Globus pallidus (tissue), 1 donor: ENCODE measurements at regions not wholly inside any gene's neighbourhood (a gene's known extent, or its start where the extent isn't known, plus 50 kb on each side); places are given as distances from the start of the nearest gene placed in this dataset.
"Not testable (repeated sequence)": the region's sequence is repeated elsewhere in the genome, so short reads cannot be mapped to it uniquely, and the experiment has no call there.

Experiments used
- DNase-seq: peaks from one replicate; pipeline ENCODE4 v3.0.0-alpha.2; 2015; ENCODE audit warnings: low spot score

- peak; percentile 86 for DNase-seq
Measured at GRCh38 chr13:24995225-24995804, 100.6 kb upstream of the PABPC3 start.

DNA sequence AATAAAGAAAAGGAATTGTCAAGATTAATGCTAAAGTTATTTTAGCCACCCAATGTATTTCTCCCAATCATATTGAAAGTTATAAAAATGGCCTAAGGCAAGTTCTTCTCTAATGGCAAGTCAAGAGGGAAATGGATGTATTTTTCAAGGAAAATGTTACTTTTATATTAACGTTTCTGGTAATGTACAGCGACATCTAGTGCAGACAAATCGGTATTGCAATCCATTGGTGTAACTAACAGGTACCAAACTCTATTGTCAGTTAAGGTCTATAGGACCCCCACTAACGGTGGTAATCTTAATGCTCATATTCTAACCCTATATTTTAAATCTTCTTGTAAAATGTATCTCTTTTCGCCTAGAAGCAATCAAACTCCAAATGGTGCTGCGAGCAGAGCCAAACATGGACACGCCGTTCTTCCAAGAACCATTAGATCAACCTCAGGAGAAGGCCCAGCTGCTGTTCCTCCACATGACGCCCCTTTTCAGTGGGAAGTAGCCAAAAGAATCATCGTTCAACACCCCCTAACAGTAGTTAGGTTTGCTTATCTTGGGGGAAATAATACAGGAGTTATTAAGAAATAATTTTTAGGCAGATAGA lies 98.5 kb upstream of the PABPC3 start:
- DNase-seq: no peak

DNA sequence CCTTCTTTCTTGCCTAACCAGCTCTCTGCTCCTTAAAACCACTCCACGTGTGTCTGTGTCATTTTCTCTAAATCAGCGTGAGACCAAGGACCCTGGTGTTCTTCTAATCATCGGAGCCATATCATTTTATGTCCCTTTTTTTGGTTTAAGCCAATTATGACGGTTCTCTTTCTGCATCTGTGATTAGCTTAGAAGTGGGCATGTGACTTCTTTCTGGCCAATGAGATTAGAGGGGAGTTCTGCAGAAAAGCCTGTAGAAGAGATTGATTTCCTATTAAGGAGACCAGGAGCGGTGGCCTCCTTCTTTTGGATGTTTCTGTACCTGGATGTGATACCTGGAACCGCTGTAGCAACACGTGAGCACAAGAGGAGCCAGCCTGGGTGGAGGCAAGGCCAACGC lies 97.5 kb upstream of the PABPC3 start:
- no peak for DNase-seq

DNA sequence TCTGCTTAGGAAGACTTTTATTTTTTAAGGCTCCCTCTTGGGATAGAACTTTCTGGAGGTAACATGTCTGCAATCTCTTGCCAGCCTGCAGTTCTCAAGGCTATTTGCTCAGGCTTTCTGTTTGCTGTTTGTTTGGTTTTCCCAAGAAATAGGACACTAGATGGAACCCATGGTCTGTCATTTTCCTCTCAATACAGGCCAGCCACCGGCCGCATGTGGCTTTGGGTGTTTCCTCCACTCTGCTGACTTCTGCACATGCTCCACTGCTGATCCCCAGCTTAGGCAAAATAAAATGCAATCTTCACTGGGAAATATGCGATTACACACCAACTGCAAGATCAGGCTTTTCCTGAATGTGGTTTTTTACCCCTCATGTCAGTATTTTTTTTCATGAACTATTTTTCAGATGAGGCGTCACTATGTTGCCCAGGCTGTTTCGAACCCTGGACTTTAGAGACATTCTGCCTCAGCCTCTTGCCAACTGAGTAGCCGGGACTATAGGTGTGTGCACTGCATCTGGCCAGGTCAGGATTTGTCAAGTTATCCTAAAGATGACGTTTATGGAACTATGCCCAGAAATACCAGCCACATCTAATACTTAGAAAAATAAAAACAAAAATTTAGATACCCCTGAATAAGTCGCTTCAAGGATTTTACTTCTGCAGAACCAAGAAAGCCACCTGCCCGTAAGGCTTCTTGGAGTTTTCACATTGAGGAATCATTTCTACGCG lies 94.3 kb upstream of the PABPC3 start:
- no peak for DNase-seq

GRCh38 chr13:25002311-25002710 lies 93.6 kb upstream of the PABPC3 start:
- not testable (repeated sequence) for DNase-seq

DNA sequence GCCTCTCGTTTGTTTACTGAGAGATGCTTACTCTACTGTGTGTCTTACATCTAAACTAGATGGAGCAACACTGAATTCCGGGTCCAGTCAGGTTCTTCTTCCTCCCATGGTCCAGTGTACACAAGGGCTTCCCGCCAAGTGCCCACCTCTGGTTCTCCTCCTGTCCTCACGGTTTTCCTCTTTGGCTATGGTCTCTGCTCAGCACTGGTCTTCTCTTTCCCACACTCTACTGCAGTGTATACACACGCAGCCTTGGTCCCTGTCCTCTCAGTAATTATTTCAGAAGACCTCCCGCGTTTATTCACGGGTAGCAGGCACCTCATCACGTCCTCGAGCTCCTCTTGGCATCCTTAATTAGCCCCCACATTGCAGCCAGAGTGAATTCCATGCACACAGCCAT lies 91.4 kb upstream of the PABPC3 start:
- not testable (repeated sequence) for DNase-seq

GRCh38 chr13:25005050-25005497 lies 90.9 kb upstream of the PABPC3 start:
- peak; percentile 76 for DNase-seq

DNA sequence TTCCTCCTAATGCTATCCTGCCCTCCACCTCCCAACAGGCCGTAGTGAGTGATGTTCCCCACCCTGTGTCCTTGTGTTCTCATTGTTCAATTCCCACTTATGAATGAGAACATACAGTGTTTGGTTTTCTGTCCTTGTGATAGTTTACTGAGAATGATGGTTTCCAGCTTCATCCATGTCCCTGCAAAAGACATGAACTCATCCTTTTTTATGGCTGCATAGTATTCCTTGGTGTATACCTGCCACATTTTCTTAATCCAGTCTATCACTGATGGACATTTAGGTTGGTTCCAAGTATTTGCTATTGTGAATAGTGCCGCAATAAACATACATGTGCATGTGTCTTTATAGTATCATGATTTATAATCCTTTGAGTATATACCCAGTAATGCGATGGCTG lies 88.5 kb upstream of the PABPC3 start:
- DNase-seq: not testable (repeated sequence)

DNA sequence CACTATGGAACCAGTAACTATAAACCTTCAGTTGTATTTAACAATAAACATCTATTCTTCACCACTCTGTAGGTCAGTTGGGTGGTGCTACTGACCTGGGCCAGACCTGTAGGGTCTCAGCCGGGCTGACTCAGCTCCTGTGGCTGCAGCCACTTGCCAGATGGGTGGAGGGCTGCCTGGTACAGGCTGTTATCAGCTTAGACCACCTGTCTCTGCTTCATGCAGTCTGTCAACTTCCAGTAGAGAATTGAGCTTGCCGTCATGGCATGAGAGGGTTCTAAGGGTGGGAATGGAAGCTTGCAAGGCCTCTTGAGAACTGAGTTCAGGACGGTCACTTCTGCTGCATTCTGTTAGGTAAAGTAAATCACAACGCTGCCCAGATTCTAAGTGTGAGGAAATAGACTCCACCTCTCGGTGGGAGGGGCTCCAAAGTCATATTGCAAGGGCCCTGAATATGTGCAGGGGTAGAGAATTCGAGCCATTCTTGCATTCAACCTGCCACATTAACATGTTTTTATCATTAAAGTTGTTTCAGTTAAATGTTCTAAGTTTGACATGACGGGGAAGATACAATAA lies 81.5 kb upstream of the PABPC3 start:
- not testable (repeated sequence) for DNase-seq

DNA sequence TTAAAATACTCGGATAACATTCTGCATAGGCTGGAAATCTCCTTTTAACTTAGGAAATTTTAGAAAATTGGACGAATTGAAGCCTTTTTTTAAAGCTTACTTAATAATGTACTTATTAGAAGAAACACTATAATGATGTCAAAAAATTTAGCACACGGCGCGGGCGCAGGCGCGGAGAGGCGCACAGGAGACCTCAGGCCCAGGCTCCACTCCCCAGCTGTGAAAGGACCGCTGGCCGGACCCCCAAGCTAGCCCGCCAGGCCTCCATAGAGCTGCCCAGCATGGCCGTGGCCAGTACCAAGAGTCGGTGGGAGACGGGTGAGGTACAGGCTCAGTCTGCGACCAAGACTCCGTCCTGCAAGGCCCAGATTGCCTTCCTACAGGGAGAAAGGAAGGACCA lies 78.8 kb upstream of the PABPC3 start:
- DNase-seq: not testable (repeated sequence)

- peak; percentile 39 for DNase-seq
Measured at GRCh38 chr13:25017808-25018728, 77.9 kb upstream of the PABPC3 start.

DNA sequence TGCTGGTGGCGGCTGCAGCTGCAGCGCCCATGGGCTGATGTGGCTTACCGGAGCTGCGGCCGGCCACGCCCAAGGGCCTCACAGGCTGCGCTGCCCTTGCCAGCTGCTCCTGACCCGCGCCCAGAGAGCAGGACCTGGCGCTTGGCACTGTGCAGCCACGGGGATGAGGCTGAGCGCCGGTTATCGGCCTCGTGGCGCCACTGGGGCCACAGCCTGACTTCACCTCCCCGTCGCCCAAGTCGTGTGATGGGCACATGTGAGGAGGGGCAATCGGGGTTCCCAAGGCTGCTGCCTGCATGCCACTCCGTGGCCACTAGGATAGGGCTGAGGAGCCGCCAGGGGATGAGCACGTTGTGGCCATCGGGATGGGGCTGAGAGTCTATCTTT lies 77.2 kb upstream of the PABPC3 start:
- DNase-seq: no peak

- DNase-seq: not testable (repeated sequence)
Measured at GRCh38 chr13:25019741-25020140, 76.2 kb upstream of the PABPC3 start.

GRCh38 chr13:25024175-25024574 lies 71.8 kb upstream of the PABPC3 start:
- DNase-seq: no peak

GRCh38 chr13:25032160-25032559 lies 63.8 kb upstream of the PABPC3 start:
- no peak for DNase-seq

DNA sequence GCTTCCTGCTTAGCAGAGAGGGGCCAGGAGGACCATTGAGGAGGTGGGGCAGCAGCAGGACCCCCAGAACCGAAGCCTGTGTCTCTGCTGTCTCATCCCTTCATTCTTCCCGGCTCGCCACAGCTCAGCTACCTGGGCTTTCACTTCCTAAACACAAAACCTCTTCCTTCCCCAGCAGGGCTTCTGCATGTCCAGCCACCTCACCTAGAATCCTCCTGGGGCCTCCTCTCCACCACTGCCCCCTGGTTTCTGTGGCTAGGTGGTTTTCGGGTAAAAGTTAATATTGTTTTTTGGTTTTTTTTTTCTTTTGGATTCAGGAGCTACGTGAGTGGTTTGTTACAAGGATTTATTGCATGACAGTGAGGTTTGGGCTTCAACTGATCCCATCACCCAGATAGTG lies 61.8 kb upstream of the PABPC3 start:
- no peak for DNase-seq

GRCh38 chr13:25037057-25037813 lies 58.7 kb upstream of the PABPC3 start:
- DNase-seq: peak; percentile 79

DNA sequence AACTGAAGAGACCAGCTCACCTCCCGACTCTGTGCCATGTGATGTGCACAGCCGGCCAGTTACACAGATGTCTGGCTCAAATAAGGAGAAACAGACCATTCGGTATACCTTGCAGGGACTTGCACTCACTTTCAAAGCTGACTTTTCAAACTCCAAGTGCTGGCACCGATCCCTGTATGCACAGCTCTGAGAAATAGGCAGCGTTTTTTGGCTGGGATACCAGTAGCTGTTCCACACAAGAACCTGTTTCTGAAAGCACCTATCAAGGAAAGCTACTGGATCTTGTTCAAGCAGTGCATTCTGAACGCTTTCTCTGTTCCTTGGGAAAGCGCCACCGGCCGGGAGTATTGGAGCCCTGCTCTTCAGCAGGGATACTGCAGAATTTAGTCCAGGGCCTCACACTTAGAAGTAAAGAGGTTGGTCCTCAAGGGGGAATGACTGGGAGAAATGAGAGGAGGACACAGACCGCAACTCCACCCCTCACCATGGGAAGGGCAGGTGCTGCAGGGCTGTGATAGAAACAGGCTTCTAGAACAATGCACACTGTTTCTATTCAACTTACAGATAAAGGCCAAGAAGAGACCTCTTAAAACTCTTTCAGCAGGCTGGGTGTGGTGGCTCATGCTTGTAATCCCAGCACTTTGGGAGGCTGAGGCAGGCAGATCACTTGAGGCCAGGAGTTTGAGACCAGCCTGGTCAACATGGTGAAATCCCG lies 53.6 kb upstream of the PABPC3 start:
- DNase-seq: no peak

DNA sequence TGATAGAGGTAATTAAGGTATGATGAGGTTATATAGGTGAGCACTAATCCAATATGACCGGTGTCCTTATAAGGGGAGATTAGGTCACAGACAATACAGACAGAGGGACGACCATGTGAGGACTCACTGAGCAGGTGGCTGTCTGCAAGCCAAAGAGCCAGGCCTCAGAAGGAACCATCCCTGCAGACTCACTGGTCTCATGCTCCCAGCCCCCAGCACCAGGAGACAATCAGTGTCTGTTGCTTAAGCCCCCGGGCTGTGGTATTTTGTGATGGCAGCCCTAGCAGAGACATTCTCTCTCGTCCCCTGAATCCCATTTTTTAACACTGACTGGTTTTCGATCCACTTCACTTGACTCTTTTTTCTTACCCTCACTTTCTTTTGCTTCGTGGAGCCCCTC lies 51.9 kb upstream of the PABPC3 start:
- DNase-seq: no peak
